GM18868 (cell line): ENCODE measurements at regions not wholly inside any gene's neighbourhood (a gene's known extent, or its start where the extent isn't known, plus 50 kb on each side); places are given as distances from the start of the nearest gene placed in this dataset.

ENCODE experiments used
- ATAC-seq: cut with Tn5 transposase; IDR thresholded peaks from one replicate; pipeline ENCODE4 v1.9.1; 2021; ENCODE audit warnings: mild to moderate bottlenecking, moderate library complexity; ENCODE audit not compliant: unreplicated experiment

GRCh38 chr2:150319658-150320555 lies 167.6 kb downstream of the RND3 start:
- no peak for ATAC-seq

- no peak for ATAC-seq
These were observed 168.4 kb downstream of the RND3 start for GRCh38 chr2:150319085-150319484.

- no peak for ATAC-seq
These were observed 175.2 kb downstream of the RND3 start for GRCh38 chr2:150312271-150312670.

GRCh38 chr2:150309311-150310080 lies 178.0 kb downstream of the RND3 start:
- ATAC-seq = no peak

- ATAC-seq = no peak
These were observed 180.2 kb downstream of the RND3 start for GRCh38 chr2:150307258-150307657.

GRCh38 chr2:150303281-150303680 lies 184.2 kb downstream of the RND3 start:
- ATAC-seq = no peak

- no peak for ATAC-seq
These were observed 188.7 kb downstream of the RND3 start for GRCh38 chr2:150298571-150299305.

GRCh38 chr2:150296770-150297546 lies 190.5 kb downstream of the RND3 start:
- no peak for ATAC-seq

- no peak for ATAC-seq
These were observed 191.9 kb downstream of the RND3 start for GRCh38 chr2:150295544-150295943.

- no peak for ATAC-seq
These were observed 193.7 kb downstream of the RND3 start for GRCh38 chr2:150293771-150294170.

- ATAC-seq = no peak
These were observed 194.7 kb downstream of the RND3 start for GRCh38 chr2:150292807-150293206.

GRCh38 chr2:150292192-150292591 lies 195.3 kb downstream of the RND3 start:
- ATAC-seq = no peak

GRCh38 chr2:150286730-150287362 lies 200.6 kb downstream of the RND3 start:
- no peak for ATAC-seq

GRCh38 chr2:150284116-150284515 lies 203.4 kb downstream of the RND3 start:
- no peak for ATAC-seq

- no peak for ATAC-seq
These were observed 204.6 kb downstream of the RND3 start for GRCh38 chr2:150282771-150283371.

- ATAC-seq = no peak
These were observed 205.1 kb downstream of the RND3 start for GRCh38 chr2:150282357-150282756.

GRCh38 chr2:150280231-150280630 lies 207.2 kb downstream of the RND3 start:
- ATAC-seq = no peak

- no peak for ATAC-seq
These were observed 207.8 kb downstream of the RND3 start for GRCh38 chr2:150279686-150280085.

GRCh38 chr2:150276737-150277136 lies 210.7 kb downstream of the RND3 start:
- no peak for ATAC-seq

- no peak for ATAC-seq
These were observed 213.4 kb downstream of the RND3 start for GRCh38 chr2:150274108-150274507.
